ENCODE measurements at regions not wholly inside any gene's neighbourhood (a gene's known extent, or its start where the extent isn't known, plus 50 kb on each side); places are given as distances from the start of the nearest gene placed in this dataset.

GRCh38 chr11:64475145-64475544 is 80.6 kb upstream of the SLC22A11 start:
- TF ChIP-seq CTCF (IDR thresholded peaks at IDR 0.05) (no peak), POLR2A (IDR thresholded peaks at IDR 0.05) (no peak)
